Activated CD4-positive, alpha-beta T cell treated with anti-CD3 and anti-CD28 coated beads, Interleukin-2, Interleukin-6, amounts not matched to agents 100 ng/mL and 50 ng/mL, durations not matched to agents 16 hours and 8 hours (primary cell): ENCODE measurements at regions not wholly inside any gene's neighbourhood (a gene's known extent, or its start where the extent isn't known, plus 50 kb on each side); places are given as distances from the start of the nearest gene placed in this dataset.
"Not testable (repeated sequence)": the region's sequence is repeated elsewhere in the genome, so short reads cannot be mapped to it uniquely, and the experiment has no call there.

Source experiments
- DNase-seq: peaks from one replicate; pipeline ENCODE4 v3.0.0-alpha.2; 2020

DNA sequence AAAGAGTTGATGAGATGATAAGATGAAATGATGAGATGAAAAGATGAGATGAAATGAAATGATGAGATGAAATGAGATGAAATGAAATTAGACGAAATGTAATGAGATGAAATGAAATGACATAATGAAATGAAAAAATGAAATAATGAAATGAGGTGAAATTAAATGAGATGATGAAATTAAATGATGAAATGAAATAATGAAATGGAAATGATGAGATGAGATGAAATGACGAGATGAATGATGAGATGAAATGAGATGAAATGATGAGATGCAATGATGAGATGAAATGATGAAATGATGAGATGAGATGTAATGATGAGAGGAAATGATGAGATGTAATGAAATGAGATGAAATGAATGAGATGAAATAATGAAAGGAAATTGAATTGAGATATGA is 339.3 kb upstream of the PLGLB1 start:
- DNase-seq = not testable (repeated sequence)

DNA sequence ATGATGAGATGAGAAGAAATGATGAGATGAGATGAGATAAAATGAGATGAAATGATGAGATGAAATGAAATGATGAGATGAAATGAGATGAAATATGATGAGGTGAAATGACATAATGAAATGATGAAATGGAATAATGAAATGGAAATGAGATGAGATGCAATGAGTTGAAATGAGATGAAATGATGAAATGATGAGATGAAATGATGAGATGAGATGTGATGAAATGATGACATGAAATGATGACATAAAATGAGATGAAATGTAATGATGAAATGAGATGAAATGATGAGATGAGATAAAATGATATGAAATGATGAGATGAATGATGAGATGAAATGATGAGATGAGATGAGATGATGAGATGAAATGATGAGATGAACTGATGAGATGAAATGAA is 340.2 kb upstream of the PLGLB1 start:
- not testable (repeated sequence) for DNase-seq

DNA sequence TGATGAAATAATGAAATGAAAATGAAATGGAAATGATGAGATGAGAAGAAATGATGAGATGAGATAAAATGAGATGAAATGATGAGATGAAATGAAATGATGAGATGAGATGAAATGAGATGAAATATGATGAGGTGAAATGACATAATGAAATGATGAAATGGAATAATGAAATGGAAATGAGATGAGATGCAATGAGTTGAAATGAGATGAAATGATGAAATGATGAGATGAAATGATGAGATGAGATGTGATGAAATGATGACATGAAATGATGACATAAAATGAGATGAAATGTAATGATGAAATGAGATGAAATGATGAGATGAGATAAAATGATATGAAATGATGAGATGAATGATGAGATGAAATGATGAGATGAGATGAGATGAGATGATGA is 342.7 kb upstream of the PLGLB1 start:
- DNase-seq = not testable (repeated sequence)

DNA sequence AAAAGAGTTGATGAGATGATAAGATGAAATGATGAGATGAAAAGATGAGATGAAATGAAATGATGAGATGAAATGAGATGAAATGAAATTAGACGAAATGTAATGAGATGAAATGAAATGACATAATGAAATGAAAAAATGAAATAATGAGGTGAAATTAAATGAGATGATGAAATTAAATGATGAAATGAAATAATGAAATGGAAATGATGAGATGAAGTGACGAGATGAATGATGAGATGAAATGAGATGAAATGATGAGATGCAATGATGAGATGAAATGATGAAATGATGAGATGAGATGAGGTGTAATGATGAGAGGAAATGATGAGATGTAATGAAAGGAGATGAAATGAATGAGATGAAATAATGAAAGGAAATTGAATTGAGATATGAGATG is 343.4 kb upstream of the PLGLB1 start:
- not testable (repeated sequence) for DNase-seq

DNA sequence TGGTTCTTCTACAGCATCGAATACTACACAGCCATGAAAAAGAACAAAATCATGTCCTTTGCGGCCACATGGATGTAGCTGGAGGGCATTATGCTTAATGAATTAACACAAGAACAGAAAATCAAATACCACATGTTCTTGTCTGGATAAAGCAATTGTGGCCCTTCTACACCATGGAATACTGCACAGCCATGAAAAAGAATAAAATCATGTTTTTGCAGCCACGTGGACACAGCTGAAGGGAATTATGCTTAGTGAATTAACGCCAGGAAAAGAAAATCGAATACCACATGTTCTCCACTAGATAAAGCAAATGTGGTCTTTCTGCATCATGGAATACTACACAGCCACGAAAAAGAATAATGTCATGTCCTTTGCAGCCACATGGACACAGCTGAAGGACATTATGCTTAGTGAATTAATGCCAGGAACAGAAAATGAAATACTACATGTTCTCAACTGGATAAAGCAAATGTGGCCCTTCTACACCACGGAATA is 361.8 kb upstream of the PLGLB2 start:
- DNase-seq = not testable (repeated sequence)

DNA sequence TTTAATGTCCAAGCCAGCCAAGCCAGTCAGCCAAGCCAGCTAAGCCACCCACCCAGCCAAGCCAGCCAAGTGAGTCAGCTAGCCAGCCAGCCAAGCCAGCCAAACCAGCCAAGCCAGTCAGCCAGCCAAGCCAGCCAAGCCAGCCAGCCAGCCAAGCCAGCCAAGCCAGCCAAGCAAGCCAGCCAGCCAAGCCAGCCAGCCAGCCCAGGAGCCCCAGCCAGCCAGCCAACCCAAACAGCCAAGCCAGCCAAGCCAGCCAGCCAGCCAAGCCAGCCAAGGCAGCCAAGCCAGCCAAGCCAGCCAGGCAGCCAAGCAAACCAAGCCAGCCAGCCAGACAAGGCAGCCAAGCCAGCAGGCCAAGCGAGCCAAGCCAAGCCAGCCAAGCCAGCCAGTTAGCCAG is 352.1 kb upstream of the PLGLB2 start:
- not testable (repeated sequence) for DNase-seq

DNA sequence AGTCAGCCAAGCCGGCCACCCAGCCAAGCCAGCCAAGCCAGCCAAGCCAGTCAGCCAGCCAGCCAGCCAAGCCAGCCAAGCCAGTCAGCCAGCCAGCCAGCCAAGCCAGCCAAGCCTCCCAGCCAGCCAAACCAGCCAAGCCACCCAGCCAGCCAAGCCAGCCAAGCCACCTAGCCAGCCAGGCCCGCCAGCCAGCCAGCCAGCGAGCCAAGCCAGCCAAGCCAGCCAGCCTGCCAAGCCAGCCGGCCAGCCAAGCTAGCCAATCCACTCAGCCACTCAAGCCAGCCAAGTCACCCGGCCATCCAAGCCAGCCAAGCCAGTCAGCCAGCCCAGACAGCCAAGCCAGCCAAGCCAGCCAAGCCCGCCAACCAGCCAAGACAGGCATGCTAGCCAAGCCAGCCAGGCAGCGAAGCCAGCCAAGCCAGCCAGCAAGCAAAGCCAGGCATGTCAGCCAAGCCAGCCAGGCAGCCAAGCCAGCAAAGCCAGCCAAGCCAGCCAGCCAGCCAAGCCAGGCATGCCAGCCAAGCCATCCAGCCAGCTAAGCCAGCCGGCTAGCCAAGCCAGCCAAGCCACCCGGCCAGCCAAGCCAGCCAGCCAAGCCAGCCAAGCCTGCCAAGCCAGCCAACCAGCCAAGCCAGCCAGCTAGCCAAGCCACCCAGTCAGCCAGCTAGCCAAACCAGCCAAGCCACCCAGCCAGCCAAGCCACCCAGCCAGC is 351.2 kb upstream of the PLGLB2 start:
- not testable (repeated sequence) for DNase-seq

DNA sequence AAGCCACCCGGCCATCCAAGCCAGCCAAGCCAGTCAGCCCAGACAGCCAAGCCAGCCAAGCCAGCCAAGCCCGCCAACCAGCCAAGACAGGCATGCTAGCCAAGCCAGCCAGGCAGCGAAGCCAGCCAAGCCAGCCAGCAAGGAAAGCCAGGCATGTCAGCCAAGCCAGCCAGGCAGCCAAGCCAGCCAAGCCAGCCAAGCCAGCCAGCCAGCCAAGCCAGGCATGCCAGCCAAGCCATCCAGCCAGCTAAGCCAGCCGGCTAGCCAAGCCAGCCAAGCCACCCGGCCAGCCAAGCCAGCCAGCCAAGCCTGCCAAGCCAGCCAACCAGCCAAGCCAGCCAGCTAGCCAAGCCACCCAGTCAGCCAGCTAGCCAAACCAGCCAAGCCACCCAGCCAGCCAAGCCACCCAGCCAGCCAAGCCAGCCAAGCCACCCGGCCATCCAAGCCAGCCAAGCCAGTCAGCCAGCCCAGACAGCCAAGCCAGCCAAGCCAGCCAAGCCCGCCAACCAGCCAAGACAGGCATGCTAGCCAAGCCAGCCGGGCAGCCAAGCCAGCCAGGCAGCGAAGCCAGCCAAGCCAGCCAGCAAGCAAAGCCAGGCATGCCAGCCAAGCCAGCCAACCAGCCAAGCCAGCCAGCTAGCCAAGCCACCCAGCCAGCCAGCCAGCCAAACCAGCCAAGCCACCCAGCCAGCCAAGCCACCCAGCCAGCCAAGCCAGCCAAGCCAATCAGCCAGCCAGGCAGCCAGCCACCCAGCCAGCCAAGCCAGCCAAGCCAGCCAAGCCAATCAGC is 350.4 kb upstream of the PLGLB2 start:
- not testable (repeated sequence) for DNase-seq

DNA sequence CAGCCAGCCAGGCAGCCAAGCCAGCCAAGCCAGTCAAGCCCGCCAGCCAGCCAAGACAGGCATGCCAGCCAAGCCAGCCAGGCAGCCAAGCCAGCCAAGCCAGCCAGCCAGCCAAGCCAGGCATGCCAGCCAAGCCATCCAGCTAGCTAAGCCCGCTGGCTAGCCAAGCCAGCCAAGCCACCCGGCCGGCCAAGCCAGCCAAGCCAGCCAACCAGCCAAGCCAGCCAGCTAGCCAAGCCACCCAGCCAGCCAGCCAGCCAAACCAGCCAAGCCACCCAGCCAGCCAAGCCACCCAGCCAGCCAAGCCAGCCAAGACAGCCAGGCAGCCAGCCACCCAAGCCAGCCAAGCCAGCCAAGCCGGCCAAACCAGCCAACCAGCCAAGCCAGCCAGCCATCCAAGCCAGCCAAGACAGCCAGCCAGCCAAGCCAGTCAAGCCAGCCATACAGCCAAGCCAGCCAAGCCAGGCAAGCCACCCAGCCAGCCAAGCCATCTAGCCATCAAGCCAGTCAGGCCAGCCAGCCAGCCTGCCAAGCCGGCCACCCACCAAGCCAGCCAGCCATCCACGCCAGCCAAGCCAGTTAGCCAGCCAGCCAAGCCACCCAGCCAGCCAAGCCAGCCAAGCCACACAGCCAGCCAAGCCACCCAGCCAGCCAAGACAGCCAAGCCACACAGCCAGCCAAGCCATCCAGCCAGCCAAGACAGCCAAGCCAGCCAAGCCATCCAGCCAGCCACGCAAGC is 349.2 kb upstream of the PLGLB2 start:
- DNase-seq = not testable (repeated sequence)

DNA sequence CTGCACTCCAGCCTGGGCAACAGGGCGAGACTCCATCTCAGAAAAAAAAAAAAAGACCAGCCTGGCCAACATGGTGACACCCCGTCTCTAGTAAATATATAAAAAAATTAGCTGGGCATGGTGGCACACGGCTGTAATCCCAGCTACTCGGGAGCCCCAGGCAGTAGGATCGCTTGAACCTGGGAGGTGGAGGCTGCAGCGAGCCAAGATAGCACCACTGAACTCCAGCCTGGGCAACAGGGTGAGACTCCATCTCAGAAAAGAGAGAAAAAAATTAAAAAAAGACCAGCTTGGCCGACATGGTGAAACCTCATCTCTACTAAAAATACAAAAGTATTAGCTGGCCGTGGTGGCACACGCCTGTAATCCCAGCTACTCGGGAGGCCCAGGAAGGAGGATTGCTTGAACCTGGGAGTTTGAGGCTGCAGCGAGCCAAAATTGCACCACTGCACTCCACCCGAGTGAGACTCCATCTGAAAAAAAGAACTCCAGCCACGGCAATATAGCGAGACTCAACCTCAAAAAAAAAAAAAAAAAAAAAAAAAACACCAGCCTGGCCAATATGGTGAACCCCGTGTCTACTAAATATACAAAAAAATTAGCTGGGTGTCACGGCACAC is 346.1 kb upstream of the PLGLB2 start:
- DNase-seq = no peak

DNA sequence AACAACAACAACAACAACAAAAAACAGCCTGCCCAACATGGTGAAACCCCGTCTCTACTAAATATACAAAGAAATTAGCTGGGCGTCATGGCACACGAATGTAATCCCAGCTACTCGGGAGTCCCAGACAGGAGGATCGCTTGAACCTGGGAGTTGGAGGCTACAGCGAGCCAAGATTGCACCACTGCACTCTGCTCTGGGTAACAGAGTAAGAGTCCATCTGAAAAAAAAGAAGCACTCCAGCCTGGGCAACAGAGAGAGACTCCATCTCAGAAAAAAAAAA is 344.1 kb upstream of the PLGLB2 start:
- no peak for DNase-seq

DNA sequence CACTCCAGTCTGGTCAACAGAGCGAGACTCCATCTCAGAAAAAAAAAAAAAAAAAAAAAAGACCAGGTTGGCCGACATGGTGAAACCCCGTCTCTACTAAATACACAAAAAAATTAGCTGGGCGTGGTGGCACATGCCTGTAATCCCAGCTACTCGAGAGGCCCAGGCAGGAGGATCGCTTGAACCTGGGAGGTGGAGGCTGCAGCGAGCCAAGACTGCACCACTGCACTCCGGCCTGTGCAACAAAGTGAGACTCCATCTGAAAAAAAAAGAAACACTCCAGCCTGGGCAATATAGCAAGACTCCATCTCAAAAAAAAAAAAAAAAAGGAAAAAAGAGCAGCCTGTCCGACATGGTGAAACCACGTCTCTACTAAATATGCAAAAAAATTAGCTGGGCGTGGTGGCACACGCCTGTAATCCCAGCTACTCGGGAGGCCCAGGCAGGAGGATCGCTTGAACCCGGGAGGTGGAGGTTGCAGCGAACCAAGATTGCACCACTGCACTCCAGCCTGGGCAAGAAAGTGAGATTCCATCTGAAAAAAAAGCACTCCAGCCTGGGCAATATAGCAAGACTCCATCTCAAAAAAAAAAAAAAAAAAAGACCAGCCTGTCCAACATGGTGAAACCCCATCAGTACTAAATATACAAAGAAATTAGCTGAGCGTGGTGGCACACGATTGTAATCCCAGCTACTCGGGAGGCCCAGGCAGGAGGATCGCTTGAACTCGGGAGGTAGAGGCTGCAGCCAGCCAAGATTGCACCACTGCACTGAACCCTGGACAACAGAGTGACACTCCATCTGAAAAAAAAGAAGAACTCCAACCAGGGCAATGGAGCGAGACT is 343.3 kb upstream of the PLGLB2 start:
- not testable (repeated sequence) for DNase-seq

DNA sequence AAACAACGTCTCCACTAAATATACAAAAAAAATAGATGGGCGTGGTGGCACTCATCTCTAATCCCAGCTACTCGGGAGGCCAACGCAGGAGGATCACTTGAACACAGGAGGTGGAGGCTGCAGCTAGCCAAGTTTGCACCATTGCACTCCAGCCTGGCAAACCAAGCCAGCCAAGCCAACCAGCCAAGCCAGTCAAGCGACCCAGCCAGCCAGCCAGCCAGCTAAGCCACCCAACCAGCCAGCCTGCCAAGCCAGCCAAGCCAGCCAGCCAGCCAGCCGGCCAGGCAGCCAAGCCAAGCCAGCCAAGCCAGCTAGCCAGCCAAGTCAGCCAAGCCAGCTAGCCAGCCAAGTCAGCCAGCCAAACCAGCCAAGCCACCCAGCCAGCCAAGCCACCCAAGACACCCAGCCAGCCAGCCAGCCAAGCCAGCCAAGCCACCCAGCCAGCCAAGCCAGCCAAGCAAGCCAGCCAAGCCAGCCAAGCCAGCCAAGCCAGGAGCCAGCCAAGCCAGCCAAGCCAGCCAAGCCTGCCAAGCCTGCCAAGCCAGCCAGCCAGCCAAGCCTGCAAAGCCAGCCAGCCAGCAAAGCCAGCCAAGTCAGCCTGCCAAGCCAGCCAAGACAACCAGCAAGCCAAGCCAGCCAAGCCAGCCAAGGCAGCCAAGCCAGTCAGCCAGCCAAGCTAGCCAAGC is 342.2 kb upstream of the PLGLB2 start:
- not testable (repeated sequence) for DNase-seq

DNA sequence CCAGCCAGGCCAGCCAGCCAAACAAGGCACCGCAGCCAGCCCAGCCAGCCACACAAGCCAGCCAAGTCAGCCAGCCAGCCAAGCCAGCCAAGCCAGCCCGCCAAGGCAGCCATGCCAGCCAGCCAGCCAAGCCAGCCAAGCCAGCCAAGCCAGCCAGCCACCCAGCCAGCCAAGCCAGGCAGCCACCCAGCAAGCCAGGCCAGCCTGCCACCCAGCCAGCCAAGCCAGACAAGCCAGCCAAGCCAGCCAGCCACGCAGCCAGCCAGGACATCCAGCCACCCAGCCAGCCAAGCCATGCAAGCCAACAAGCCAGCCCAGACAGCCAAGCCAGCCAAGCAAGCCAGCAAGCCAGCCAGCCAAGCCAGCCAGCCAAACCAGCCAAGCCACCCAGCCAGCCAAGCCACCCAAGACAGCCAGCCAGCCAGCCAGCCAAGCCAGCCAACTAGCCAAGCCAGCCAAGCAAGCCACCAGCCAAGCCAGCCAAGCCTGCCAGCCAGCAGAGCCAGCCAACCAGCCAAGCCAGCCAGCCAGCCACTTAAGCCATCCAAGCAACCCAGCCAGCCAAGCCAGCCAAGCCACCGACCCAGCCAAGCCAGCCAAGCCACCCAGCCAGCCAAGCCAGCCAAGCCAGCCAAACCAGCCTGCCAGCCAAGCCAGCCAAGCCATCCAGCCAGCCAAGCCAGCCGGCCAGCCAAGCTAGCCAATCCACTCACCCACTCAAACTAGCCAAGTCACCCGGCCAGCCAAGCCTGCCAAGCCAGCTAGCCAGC is 341.3 kb upstream of the PLGLB2 start:
- not testable (repeated sequence) for DNase-seq

DNA sequence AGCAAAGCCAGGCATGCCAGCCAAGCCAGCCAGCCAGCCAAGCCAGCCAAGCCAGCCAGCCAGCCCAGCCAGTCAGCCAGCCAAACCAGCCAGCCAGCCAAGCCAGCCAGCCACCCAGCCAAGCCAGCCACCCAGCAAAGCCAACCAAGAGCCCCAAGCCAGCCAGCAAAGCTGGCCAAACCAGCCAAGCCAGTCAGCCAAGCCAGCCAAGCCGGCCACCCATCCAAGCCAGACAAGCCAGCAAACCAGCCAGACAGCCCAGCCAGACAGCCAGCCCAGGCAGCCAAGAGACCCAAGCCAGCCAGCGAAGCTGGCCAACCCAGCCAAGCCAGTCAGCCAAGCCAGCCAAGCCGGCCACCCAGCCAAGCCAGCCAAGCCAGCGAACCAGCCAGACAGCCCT is 338.3 kb upstream of the PLGLB2 start:
- not testable (repeated sequence) for DNase-seq

DNA sequence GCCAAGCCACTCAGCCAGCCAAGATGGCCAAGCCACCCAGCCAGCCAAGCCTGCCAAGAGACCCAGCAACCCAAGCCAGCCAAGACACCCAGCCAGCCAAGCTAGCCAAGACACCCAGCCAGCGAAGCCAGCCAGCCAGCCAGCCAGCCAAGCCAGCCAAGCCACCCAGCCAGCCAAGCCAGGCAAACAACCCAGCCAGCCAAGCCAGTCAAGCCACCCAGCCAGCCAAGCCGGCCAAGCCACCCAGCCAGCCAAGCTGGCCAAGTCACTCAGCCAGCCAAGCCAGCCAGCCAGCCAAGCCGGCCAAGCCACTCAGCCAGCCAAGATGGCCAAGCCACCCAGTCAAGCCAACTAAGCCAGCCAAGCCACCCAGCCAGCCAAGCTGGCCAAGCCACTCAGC is 337.5 kb upstream of the PLGLB2 start:
- not testable (repeated sequence) for DNase-seq

DNA sequence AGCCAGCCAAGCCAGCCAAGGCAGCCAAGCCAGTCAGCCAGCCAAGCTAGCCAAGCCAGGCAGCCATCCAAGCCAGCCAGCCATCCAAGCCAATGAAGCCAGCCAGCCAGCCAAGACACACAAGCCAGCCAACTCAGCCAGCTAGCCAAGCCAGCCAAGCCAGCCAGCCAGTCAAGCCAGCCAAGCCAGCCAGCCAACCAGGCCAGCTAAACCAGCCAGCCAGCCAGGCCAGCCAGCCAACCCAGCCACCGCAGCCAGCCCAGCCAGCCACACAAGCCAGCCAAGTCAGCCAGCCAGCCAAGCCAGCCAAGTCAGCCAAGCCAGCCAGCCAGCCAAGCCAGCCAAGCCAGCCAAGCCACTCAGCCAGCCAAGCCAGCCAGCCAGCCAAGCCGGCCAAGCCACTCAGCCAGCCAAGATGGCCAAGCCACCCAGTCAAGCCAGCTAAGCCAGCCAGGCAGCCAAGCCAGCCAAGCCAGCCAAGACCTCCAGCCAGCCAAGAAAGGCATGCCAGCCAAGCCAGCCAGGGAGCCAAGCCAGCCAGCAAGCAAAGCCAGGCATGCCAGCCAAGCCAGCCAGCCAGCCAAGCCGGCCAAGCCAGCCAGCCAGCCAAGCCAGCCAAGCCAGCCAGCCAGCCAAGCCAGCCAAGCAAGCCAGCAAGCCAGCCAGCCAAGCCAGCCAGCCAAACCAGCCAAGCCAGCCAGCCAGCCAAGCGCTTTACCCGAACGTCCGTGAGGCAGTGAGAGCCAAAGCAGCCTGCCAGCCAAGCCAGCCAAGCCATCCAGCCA is 335.7 kb upstream of the PLGLB2 start:
- not testable (repeated sequence) for DNase-seq

DNA sequence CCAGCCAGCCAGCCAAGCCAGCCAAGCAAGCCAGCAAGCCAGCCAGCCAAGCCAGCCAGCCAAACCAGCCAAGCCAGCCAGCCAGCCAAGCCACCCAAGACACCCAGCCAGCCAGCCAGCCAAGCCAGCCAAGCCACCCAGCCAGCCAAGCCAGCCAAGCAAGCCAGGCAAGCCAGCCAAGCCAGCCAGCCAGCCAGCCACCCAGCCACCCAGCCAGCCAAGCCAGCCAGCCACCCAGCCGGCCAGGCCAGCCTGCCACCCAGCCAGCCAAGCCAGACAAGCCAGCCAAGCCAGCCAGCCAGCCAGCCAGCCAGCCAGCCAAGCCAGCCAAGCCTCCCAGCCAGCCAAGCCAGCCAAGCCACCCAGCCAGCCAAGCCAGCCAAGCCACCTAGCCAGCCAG is 333.6 kb upstream of the PLGLB2 start:
- not testable (repeated sequence) for DNase-seq

DNA sequence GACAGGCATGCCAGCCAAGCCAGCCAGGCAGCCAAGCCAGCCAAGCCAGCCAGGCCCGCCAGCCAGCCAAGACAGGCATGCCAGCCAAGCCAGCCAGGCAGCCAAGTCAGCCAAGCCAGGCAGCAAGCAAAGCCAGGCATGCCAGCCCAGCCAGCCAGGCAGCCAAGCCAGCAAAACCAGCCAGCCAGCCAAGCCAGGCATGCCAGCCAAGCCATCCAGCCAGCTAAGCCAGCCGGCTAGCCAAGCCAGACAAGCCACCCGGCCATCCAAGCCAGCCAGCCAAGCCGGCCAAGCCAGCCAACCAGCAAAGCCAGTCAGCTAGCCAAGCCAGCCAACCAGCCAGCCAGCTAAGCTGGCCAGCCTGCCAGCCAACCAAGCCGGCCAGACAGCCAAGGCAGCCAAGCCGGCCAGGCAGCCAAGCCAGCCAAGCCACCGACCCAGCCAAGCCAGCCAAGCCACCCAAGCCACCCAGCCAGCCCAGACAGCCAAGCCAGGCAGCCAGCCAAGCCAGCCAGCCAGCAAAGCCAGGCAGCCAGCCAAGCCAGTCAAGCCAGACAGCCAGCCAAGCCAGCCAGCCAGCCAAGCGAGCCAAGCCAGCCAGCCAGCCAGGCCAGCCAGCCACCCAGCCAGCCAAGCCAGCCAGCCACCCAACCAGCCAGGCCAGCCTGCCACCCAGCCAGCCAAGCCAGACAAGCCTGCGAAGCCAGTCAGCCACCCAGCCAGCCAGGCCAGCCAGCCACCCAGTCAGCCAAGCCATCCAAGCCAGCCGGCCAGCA is 332.9 kb upstream of the PLGLB2 start:
- not testable (repeated sequence) for DNase-seq
